ENCODE measurements at regions not wholly inside any gene's neighbourhood (a gene's known extent, or its start where the extent isn't known, plus 50 kb on each side); places are given as distances from the start of the nearest gene placed in this dataset.
"Not testable (repeated sequence)": the region's sequence is repeated elsewhere in the genome, so short reads cannot be mapped to it uniquely, and the experiment has no call there.

DNA sequence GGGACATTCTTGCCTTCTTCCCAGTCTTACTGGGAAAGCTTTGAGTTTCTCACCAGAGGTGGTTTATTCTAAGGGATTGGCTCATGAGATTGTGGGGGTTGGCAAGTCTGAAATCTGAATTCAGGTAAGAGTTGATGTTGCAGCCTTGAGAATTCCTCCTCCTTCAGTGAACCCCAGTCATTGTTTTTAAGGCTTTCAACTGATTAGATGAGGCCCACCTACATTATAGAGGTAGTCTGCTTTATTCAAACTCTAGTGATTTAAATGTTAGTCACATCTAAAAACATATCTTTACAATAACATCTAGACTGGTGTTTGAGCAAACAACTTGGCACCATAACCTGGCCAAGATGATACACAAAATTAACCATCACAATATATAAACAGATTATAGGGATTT lies 156.5 kb upstream of the MED14 start:
- no peak for DNase-seq

DNA sequence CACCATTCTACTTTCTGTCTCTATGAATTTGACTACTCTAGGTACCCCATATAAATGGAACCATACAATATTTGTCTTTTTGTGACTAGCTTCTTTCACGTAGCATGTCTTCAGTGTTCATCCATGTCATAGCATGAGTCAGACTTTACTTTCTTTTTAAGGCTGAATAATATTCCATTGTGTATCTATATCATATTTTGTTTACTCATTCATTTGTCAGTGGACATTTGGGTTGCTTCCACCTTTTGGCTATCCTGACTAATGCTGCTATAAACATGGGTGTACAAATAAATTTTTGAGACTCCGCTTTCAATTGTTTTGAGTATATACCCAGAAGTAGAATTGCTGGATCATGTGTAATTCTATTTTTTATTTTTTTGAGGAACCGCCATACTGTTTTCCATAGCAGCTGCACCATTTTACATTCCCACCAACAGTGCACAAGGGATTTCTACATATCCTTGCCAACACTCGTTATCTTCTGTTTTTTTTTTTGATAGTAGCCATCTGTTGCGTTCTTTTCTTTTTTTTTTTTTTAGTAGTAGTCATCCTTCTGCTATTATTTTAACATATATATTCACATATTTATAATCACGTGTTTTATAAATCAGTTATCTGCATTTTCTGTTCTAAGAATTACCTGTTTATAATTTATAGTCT lies 158.0 kb upstream of the MED14 start:
- DNase-seq, result no peak

DNA sequence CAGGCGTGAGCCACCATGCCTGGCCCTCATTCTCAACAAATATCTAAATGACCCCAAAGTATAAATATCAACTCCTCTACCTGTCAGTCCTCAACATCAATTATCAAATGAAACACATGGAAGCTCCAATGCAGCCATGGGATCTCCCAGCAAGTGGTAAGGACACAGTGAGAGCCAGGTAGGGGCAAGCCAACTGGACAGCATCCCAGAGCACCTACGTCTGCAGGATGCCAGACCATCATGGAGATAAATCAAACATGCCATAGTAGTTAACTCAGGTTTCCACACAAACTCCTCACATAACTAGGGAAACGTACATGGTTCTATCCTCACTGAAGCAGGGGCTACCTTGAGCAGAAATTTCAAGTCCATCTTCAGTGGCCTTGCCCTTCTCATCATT lies 159.9 kb upstream of the MED14 start:
- no peak for DNase-seq

GRCh38 chrX:40897718-40898270 lies 162.5 kb upstream of the MED14 start:
- DNase-seq, result no peak

DNA sequence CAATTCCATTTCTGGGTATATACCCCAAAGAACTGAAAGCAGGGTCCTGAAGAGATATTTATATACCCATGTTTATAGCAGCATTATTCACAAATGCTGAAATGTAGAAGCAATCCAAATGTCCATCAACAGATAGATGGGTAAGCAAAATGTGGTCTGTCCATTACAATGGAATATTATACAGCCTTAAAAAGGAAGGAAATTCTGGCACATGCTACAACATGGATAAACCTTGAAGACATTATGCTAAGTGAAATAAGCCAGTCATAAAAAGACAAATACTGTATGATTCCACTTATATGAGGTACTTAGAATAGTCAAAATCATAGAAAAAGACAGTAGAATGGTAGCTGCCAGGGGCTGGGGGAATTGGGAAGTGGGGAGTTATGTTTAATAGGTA lies 169.4 kb upstream of the MED14 start:
- not testable (repeated sequence) for DNase-seq

- no peak for DNase-seq
These were observed 172.7 kb upstream of the MED14 start for GRCh38 chrX:40908026-40908425.

GRCh38 chrX:40908857-40909475 lies 173.6 kb upstream of the MED14 start:
- DNase-seq, result no peak

DNA sequence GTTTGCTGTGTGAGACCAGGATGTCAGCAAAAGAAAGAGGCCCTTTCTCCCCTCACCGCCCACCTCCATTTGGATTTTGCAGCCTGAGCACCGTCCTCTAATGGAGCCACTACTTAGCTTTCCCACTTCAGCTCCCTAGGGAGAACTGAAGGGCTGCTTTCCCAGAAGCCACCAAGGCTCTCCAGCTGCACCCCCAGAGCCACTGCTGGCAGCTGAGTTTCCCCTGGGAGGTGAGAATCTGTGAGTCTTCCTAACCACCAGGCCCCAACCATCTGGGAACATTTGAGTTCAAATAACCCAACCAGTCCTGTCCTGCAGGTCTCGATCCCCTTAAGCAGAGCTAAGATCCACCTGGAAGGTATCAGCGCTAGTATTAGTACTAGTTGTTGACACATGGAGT lies 173.1 kb upstream of the USP9X start:
- DNase-seq, result no peak

DNA sequence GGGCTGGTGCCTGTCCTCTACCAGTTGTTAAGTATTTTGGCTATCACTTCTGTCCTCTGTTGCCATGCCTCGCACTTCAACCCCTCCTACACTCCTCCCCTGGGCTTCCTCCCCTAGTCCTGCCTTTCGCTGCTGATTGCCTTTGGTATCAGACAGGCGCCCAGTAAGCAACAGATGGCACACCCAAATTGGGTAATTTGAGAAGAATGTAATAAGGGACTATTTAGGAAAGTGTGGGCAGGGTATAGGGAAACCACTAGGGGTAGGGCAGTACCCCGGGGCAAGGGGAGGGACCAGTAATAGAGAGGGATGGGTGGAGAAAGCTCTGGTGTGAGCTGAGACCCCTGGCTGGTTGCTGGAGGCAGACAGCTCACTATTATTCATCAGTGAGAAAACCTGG lies 172.7 kb upstream of the USP9X start:
- DNase-seq, result no peak

- no peak for DNase-seq
These were observed 164.9 kb upstream of the USP9X start for GRCh38 chrX:40920351-40920750.

DNA sequence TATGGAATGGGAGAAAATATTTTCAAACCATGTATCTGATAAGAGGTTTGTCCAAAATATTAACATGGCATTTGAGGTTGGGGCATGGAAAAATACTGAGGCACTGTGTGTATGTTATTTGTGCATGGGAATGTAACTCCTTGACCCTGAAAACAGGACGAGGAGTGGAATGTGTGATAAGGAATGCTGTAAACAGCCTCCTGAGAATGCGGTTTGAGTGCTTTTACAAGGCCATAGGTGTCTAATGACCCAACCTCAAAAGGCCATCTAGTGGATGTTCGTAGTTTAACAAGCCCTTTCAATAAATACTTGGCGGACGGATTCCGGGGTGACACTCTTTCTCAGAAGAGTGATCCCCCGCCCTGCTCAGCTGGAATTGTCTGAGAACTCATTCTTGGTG lies 162.9 kb upstream of the USP9X start:
- no peak for DNase-seq

DNA sequence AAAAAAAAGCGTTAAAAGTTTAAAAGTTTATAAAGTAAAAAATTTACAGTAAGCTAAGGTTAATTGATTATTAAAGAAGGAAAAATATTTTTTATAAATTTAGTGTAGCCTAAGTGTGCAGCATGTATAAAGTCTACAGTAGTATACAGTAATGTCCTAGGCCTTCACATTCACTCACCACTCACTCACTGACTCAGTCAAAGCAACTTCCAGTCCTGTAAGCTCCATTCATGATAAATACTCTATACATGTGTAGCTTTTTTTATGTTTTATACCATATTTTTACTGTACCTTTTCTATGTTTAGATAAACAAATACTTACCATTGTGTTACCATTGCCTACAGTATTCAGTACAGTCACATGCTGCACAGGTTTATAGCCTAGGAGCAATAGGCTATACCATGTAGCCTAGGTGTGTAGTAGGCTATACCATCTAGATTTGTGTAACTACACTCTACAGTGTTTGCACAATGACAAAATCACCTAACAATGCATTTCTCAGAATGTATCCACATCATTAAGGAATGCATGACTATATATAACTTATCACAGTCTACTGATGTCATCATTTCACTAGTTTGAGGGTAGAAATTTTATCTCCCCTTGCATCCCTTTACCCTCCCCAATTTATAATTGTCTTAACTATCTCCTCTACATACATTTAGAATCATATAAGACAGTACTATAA lies 158.4 kb upstream of the USP9X start:
- not testable (repeated sequence) for DNase-seq

- DNase-seq, result no peak
These were observed 157.2 kb upstream of the USP9X start for GRCh38 chrX:40928076-40928475.

DNA sequence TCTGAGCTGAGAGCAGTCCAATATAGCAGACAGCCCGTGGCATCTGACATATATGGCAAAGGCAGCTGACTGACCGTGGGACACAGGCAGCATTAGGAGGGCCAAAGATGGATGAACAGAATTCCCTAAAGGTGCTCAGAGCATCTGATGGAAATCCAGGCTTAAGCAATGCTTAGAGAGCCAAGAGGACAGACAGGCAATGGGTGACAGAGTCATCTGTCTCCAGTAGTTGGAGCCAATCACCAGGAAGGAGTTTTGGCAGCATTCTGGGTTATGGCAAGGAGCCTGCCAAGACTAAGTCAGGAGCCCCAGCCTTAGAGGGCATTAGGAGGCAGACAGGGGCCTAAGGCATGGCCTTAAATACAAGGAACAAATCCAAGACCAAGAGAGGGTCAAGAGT lies 153.3 kb upstream of the USP9X start:
- DNase-seq, result no peak

GRCh38 chrX:40933132-40933705 lies 152.0 kb upstream of the USP9X start:
- peak; percentile 21 for DNase-seq

- DNase-seq, result peak; percentile 66
These were observed 151.4 kb upstream of the USP9X start for GRCh38 chrX:40933706-40934425.

GRCh38 chrX:40936827-40937226 lies 148.4 kb upstream of the USP9X start:
- DNase-seq, result no peak

GRCh38 chrX:40938423-40938822 lies 146.8 kb upstream of the USP9X start:
- no peak for DNase-seq

DNA sequence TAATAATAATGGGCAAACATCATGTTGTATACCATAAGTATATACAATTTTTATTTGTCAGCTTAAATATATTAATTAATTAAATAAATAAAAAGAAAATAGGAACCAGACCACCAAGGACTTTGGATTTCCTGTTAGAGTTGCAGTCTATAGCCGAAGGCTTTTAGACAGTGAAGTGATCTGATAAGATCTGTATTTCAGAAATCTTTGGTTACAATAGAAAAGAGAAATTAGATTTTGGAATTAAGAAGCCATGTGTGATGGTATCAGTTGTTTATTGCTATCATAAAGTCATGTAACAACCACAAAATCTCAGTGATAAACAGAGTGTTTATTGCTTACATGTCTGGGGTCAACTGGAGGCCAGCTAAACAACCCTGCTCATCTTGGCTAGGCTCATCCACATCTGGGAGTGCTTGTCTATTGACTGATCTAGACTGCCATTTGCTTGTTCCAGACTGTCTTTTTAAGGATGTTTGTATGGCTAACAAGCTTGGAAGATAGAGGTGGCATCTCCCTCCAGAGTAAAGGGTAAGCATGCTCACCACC lies 142.1 kb upstream of the USP9X start:
- no peak for DNase-seq

DNA sequence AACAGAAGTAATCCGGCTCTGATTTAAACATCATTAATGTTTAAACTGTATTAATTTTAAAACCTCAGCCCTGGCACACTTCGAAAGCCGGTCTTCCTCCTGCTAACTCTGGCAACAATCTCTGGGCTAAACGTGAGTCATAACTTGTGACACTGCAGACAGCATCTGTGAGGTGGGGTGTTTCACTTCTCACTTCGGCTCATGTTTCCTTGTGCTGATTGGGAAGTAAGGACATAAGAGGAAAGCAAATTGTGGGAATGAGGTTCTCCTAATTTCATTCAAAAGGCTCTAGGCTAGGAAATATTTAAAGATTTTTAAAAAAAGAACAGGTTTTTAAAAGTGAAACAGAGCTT lies 139.9 kb upstream of the USP9X start:
- DNase-seq, result peak; percentile 48

GRCh38 chrX:40947276-40947675 lies 138.0 kb upstream of the USP9X start:
- no peak for DNase-seq

- no peak for DNase-seq
These were observed 136.2 kb upstream of the USP9X start for GRCh38 chrX:40949071-40949470.

DNA sequence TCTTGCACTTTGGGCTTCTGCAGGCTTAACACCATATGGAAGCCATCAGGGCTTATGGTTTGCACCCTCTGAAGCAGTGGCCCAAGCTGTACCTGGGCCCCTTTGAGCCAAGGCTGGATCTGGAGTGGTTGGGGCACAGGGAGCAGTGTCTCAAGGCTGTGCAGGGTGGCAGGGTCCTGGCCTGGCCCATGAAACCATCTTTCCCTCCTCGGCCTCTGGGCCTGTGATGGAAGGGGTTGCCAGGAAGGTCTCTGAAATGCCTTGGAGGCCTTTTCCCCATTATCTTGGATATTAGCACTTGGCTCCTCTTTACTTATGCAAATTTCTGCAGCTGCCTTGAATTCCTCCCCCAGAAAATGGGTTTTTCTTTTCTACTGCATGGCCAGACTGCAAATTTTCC lies 134.7 kb upstream of the USP9X start:
- DNase-seq, result no peak

All from right hindlimb (tissue), 1 donor.